SK-N-SH treated with all-trans-retinoic acid at 6 μM for 48 hours (cell line): ENCODE measurements at regions not wholly inside any gene's neighbourhood (a gene's known extent, or its start where the extent isn't known, plus 50 kb on each side); places are given as distances from the start of the nearest gene placed in this dataset.

Source experiments
- ATAC-seq: fragments of 200-7000 bp; cut with Tn5 transposase; 3 replicates; pipeline ENCODE4 v1.9.1; 2020; ENCODE audit warnings: mild to moderate bottlenecking, moderate library complexity
- ARNTL ChIP-seq: fragments of 450-650 bp; formaldehyde crosslinking; IDR thresholded peaks from 2 replicates; pipeline ENCODE4 v1.5.0; 2020; ENCODE audit warnings: low read depth, mild to moderate bottlenecking, moderate library complexity, borderline replicate concordance
- BACH2 ChIP-seq: fragments of 250-450 bp; sonication (Bioruptor Pico); IDR thresholded peaks from 2 replicates; pipeline ENCODE4 v1.9.0; 2021; ENCODE audit warnings: mild to moderate bottlenecking, borderline replicate concordance
- CSDC2 ChIP-seq: fragments of 250-450 bp; sonication (Bioruptor Pico); IDR thresholded peaks from 2 replicates; pipeline ENCODE4 v1.5.0; 2020; ENCODE audit warnings: mild to moderate bottlenecking, moderate library complexity
- CSRNP3 ChIP-seq: fragments of 250-450 bp; sonication (Bioruptor Pico); IDR thresholded peaks from 2 replicates; pipeline ENCODE4 v1.5.1; 2021; ENCODE audit warnings: mild to moderate bottlenecking, moderate library complexity
- ESRRG ChIP-seq: fragments of 250-450 bp; sonication (Bioruptor Pico); IDR thresholded peaks from 2 replicates; pipeline ENCODE4 v1.6.1; 2021; ENCODE audit warnings: mild to moderate bottlenecking
- GLIS3 ChIP-seq: fragments of 250-450 bp; sonication (Bioruptor Pico); IDR thresholded peaks from 2 replicates; pipeline ENCODE4 v1.5.0; 2020; ENCODE audit warnings: mild to moderate bottlenecking, moderate library complexity
- OSR1 ChIP-seq: fragments of 250-450 bp; sonication (Bioruptor Pico); IDR thresholded peaks from 2 replicates; pipeline ENCODE4 v1.8.0; 2022; ENCODE audit warnings: moderate library complexity, mild to moderate bottlenecking, inconsistent platforms
- PATZ1 ChIP-seq: fragments of 250-450 bp; sonication (Bioruptor Pico); IDR thresholded peaks from 2 replicates; pipeline ENCODE4 v1.8.0; 2020; ENCODE audit warnings: mild to moderate bottlenecking, moderate library complexity, borderline replicate concordance
- POU6F1 ChIP-seq: fragments of 250-450 bp; sonication (Bioruptor Pico); IDR thresholded peaks from 2 replicates; pipeline ENCODE4 v1.8.0; 2021; ENCODE audit warnings: low read depth, mild to moderate bottlenecking, moderate library complexity, borderline replicate concordance
- PPARA ChIP-seq: fragments of 250-450 bp; sonication (Bioruptor Pico); IDR thresholded peaks from 2 replicates; pipeline ENCODE4 v1.5.0; 2020; ENCODE audit warnings: mild to moderate bottlenecking, borderline replicate concordance
- RARB ChIP-seq: fragments of 250-450 bp; sonication (Bioruptor Pico); IDR thresholded peaks from 2 replicates; pipeline ENCODE4 v1.8.0; 2021; ENCODE audit warnings: mild to moderate bottlenecking, moderate library complexity
- TOX ChIP-seq: fragments of 250-450 bp; sonication (Bioruptor Pico); IDR thresholded peaks from 2 replicates; pipeline ENCODE4 v1.8.0; 2021; ENCODE audit warnings: mild to moderate bottlenecking, moderate library complexity, borderline replicate concordance
- TSHZ2 ChIP-seq: fragments of 250-450 bp; sonication (Bioruptor Pico); IDR thresholded peaks from 2 replicates; pipeline ENCODE4 v1.5.0; 2020; ENCODE audit warnings: mild to moderate bottlenecking, moderate library complexity
- ZC3H10 ChIP-seq: fragments of 250-450 bp; sonication (Bioruptor Pico); IDR thresholded peaks from 2 replicates; pipeline ENCODE4 v1.5.1; 2021; ENCODE audit warnings: mild to moderate bottlenecking, moderate library complexity
- ZFP3 ChIP-seq: fragments of 250-450 bp; sonication (Bioruptor Pico); IDR thresholded peaks from 2 replicates; pipeline ENCODE4 v1.5.0; 2020; ENCODE audit warnings: mild to moderate bottlenecking, moderate library complexity
- ZFP30 ChIP-seq: fragments of 450-650 bp; formaldehyde crosslinking; IDR thresholded peaks from 2 replicates; pipeline ENCODE4 v1.5.0; 2022; ENCODE audit warnings: mild to moderate bottlenecking, moderate library complexity
- ZNF565 ChIP-seq: fragments of 450-650 bp; formaldehyde crosslinking; conservative IDR thresholded peaks from 2 replicates; pipeline ENCODE4 v1.5.0; 2020; ENCODE audit warnings: low read depth, mild to moderate bottlenecking, moderate library complexity
- ZNF70 ChIP-seq: fragments of 450-650 bp; formaldehyde crosslinking; IDR thresholded peaks from 2 replicates; pipeline ENCODE4 v1.5.0; 2020; ENCODE audit warnings: mild to moderate bottlenecking, moderate library complexity
- ZNF8 ChIP-seq: fragments of 450-650 bp; formaldehyde crosslinking; IDR thresholded peaks from 2 replicates; pipeline ENCODE4 v1.5.0; 2020; ENCODE audit warnings: mild to moderate bottlenecking, moderate library complexity

- ATAC-seq, result peak; percentile 37
- no peak for TF ChIP-seq RARB (CRISPR knock-in tag)
- no peak for TF ChIP-seq ZFP3 (CRISPR knock-in tag)
- no peak for TF ChIP-seq ESRRG (CRISPR knock-in tag)
- no peak for TF ChIP-seq BACH2 (CRISPR knock-in tag)
- TF ChIP-seq ZNF70 (CRISPR knock-in tag), result no peak
- no peak for TF ChIP-seq PPARA (CRISPR knock-in tag)
- no peak for TF ChIP-seq CSDC2 (CRISPR knock-in tag)
- TF ChIP-seq ZC3H10 (CRISPR knock-in tag), result no peak
- TF ChIP-seq OSR1, result no peak
- TF ChIP-seq GLIS3 (CRISPR knock-in tag), result no peak
- no peak for TF ChIP-seq ZNF8 (CRISPR knock-in tag)
- TF ChIP-seq TSHZ2 (CRISPR knock-in tag), result no peak
- no peak for TF ChIP-seq ZNF565
- TF ChIP-seq PATZ1 (CRISPR knock-in tag), result no peak
- no peak for TF ChIP-seq ARNTL (CRISPR knock-in tag)
- TF ChIP-seq POU6F1 (CRISPR knock-in tag), result no peak
- no peak for TF ChIP-seq TOX (CRISPR knock-in tag)
- no peak for TF ChIP-seq CSRNP3 (CRISPR knock-in tag)
- TF ChIP-seq ZFP30 (CRISPR knock-in tag), result no peak
These were observed 50.5 kb upstream of the SULT1C3 start for GRCh38 chr2:108189316-108189715.
